GM10248 (cell line): ENCODE measurements at regions not wholly inside any gene's neighbourhood (a gene's known extent, or its start where the extent isn't known, plus 50 kb on each side); places are given as distances from the start of the nearest gene placed in this dataset.

Source experiments
- CTCF ChIA-PET: fragments of 300-600 bp; sonication (Branson Sonifier 250); formaldehyde crosslinking; extraction: SDS; loops from one replicate; lab custom pipeline; 2021; ENCODE audit warnings: antibody characterized with exemption; lab: Yijun Ruan, JAX
- POLR2A ChIA-PET: fragments of 350-650 bp; sonication (Branson Sonifier 250); formaldehyde crosslinking; extraction: SDS; loops from one replicate; lab custom pipeline; 2020; ENCODE audit warnings: antibody characterized with exemption; lab: Yijun Ruan, JAX
- DNase-seq: peaks from one replicate; pipeline ENCODE4 v3.0.0; 2012; ENCODE audit errors: extremely low spot score
- CTCF ChIP-seq: IDR thresholded peaks from 2 replicates; pipeline ENCODE4 v1.5.1; 2012; ENCODE audit warnings: mild to moderate bottlenecking, low read depth; ENCODE audit errors: extremely low read depth, missing control alignments, control extremely low read depth

- TF ChIP-seq CTCF, result no peak
- POLR2A ChIA-PET, result no interaction called here
- DNase-seq, result no peak
- CTCF ChIA-PET, result no interaction called here
Measured at GRCh38 chr1:34657849-34658248, 97.0 kb upstream of the GJB5 start.

- ChIA-PET CTCF (no interaction called here), POLR2A (no interaction called here)
- no peak for TF ChIP-seq CTCF
- no peak for DNase-seq
Measured at GRCh38 chr1:34663031-34663430, 91.8 kb upstream of the GJB5 start.

GRCh38 chr1:34668063-34668462 is 86.8 kb upstream of the GJB5 start:
- ChIA-PET POLR2A (no interaction called here), CTCF (no interaction called here)
- no peak for TF ChIP-seq CTCF
- no peak for DNase-seq

- no peak for DNase-seq
- TF ChIP-seq CTCF, result no peak
- POLR2A ChIA-PET, result no interaction called here
- CTCF ChIA-PET, result interaction anchor here (1.4 kb wide), 1 partner anchor 9 kb away, joined by 3 read pairs; no protein-coding TSS in a partner anchor
Measured at GRCh38 chr1:34670982-34671381, 83.9 kb upstream of the GJB5 start.

GRCh38 chr1:34671887-34672286 is 83.0 kb upstream of the GJB5 start:
- no peak for DNase-seq
- POLR2A ChIA-PET, result no interaction called here
- CTCF ChIA-PET, result interaction anchor here (1.4 kb wide), 1 partner anchor 8 kb away, joined by 3 read pairs; no protein-coding TSS in a partner anchor
- TF ChIP-seq CTCF, result no peak

GRCh38 chr1:34681480-34682451 is 73.1 kb upstream of the GJB5 start:
- peak; percentile 50 for DNase-seq
- POLR2A ChIA-PET, result no interaction called here
- peak; percentile 77 for TF ChIP-seq CTCF
- CTCF ChIA-PET, result interaction anchor here (0.8 kb wide), 1 partner anchor 8 kb away, joined by 3 read pairs; no protein-coding TSS in a partner anchor
